Chondrocyte (in vitro differentiated cells): ENCODE measurements at regions not wholly inside any gene's neighbourhood (a gene's known extent, or its start where the extent isn't known, plus 50 kb on each side); places are given as distances from the start of the nearest gene placed in this dataset.

Experiments used
- DNase-seq: peaks from one replicate; pipeline ENCODE4 v3.0.0; 2021; ENCODE audit warnings: mixed read lengths, low spot score
- H3K27ac Mint-ChIP-seq: one replicate; pipeline ENCODE4 v1.8.0; 2021; ENCODE audit warnings: mild to moderate bottlenecking, moderate library complexity, mixed read lengths; ENCODE audit not compliant: unreplicated experiment
- H3K27me3 Mint-ChIP-seq: 2 replicates; pipeline ENCODE4 v1.8.0; 2021; ENCODE audit warnings: low read depth, mixed read lengths
- H3K36me3 Mint-ChIP-seq: 2 replicates; pipeline ENCODE4 v1.8.0; 2021; ENCODE audit warnings: low read depth, mixed read lengths
- H3K4me1 Mint-ChIP-seq: 2 replicates; pipeline ENCODE4 v1.8.0; 2021; ENCODE audit warnings: low read depth, mild to moderate bottlenecking, mixed read lengths
- H3K4me3 Mint-ChIP-seq: one replicate; pipeline ENCODE4 v1.8.0; 2021; ENCODE audit warnings: mild to moderate bottlenecking, moderate library complexity, mixed read lengths; ENCODE audit not compliant: unreplicated experiment
- H3K9me3 Mint-ChIP-seq: 2 replicates; pipeline ENCODE4 v1.8.0; 2021; ENCODE audit warnings: low read depth, mixed read lengths
- TF ChIP-seq, protein P1 (sequence below): fragments of 200-600 bp; sonication (generic); IDR thresholded peaks from 2 replicates; pipeline ENCODE4 v1.5.0; 2021; ENCODE audit warnings: antibody characterized with exemption, mild to moderate bottlenecking, moderate library complexity

DNA sequence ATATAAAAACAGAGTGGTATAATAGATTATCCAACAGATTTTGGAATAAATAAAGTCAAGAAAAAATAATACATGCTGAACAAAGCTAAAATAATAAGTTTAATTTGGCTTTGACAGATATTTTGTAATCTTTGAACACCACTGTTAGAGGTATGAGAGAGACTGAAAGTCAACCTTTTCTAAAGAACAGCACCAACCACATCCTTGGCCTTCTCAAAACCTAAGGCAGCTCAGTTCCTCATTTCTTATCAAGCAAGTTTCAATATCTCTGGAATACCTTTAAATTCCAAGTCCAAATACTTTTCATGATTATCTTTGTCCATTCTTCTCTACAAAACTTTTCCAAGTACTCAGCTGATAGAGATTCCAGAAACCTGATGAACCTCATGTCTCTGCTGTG, 1603.8 kb downstream of the CDH8 start:
- Mint-ChIP-seq H3K36me3 (no peaks in the 10 kb centered on the region), H3K9me3 (peaks cover under 1% of the 10 kb centered on the region)

DNA sequence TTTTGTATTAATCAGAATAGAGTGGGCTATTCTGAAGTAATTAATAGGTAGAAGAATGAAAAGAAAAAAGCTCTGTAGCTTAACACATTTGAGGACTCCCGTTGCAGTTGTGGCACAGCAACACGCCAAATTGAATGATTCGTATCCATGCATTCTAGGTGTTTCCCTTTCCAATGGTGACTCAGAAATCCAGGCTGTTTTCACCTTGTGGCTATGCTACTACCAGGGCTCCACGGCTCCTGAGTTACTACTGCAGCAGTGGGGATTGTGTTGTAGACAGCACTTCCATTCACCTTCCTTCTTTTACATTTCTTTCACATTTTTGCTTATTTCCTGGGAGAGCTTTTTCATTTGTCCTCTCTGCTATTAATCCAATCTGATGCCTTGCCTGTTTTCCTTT, 1616.4 kb downstream of the CDH8 start:
- Mint-ChIP-seq H3K4me3 (no peak overlapping the region), H3K27ac (no peak overlapping the region), H3K4me1 (no peaks in the 10 kb centered on the region), H3K9me3 (peaks cover 5% of the 10 kb centered on the region), H3K36me3 (no peaks in the 10 kb centered on the region), H3K27me3 (peaks cover 2% of the 10 kb centered on the region)
- DNase-seq = no peak
- TF ChIP-seq, protein P1, sequence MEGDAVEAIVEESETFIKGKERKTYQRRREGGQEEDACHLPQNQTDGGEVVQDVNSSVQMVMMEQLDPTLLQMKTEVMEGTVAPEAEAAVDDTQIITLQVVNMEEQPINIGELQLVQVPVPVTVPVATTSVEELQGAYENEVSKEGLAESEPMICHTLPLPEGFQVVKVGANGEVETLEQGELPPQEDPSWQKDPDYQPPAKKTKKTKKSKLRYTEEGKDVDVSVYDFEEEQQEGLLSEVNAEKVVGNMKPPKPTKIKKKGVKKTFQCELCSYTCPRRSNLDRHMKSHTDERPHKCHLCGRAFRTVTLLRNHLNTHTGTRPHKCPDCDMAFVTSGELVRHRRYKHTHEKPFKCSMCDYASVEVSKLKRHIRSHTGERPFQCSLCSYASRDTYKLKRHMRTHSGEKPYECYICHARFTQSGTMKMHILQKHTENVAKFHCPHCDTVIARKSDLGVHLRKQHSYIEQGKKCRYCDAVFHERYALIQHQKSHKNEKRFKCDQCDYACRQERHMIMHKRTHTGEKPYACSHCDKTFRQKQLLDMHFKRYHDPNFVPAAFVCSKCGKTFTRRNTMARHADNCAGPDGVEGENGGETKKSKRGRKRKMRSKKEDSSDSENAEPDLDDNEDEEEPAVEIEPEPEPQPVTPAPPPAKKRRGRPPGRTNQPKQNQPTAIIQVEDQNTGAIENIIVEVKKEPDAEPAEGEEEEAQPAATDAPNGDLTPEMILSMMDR = no peak

More for the DNA sequence above, 1603.8 kb downstream of the CDH8 start:
- Mint-ChIP-seq H3K4me1 (no peaks in the 10 kb centered on the region), H3K27me3 (no peaks in the 10 kb centered on the region), H3K4me3 (no peak overlapping the region), H3K27ac (no peak overlapping the region)
- TF ChIP-seq, protein P1 = no peak
- DNase-seq = no peak

DNA sequence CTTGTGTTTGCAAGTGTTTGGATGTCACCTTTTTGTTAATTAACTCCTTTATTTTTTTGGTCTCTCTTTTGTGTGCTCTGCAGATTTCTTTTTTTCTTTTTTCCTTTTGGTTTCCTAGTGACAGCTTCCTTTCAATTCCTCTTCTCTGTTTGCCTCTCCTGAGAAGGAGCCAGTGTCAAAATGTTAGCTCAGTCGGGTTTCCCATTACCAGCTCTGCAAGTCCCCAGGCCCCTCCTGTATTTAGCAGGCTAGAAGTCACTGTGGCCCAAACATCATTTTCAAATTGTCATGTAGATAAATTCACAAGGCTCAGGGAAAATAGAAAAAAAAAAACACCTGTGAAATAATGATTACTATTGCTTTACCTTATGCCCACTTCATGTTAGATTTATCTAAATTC, 1621.6 kb downstream of the CDH8 start:
- Mint-ChIP-seq H3K9me3 (peaks cover 5% of the 10 kb centered on the region), H3K27ac (no peak overlapping the region), H3K4me3 (no peak overlapping the region), H3K36me3 (no peaks in the 10 kb centered on the region), H3K4me1 (no peaks in the 10 kb centered on the region), H3K27me3 (peaks cover 3% of the 10 kb centered on the region)
- DNase-seq = no peak
- TF ChIP-seq, protein P1 = no peak

DNA sequence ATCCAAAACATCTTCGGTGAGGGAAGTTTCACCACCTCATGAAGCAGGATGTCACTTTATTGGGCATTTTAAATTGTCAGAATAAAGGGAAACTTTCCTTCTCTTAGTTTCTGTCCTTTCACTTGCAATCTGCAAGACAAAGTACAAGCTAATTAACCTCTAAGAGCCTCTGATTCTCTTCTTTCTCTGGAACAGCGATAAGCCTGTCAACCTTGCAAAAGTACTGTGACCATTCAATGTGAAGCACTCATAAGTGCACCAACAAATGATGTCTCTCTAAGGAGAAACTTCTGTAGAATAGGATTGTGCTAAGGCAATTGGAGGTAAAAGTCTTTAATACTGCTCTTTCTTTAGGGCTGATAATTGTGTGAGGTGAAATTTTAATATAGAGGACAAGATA, 1622.3 kb downstream of the CDH8 start:
- H3K4me3 Mint-ChIP-seq = no peak overlapping the region

DNA sequence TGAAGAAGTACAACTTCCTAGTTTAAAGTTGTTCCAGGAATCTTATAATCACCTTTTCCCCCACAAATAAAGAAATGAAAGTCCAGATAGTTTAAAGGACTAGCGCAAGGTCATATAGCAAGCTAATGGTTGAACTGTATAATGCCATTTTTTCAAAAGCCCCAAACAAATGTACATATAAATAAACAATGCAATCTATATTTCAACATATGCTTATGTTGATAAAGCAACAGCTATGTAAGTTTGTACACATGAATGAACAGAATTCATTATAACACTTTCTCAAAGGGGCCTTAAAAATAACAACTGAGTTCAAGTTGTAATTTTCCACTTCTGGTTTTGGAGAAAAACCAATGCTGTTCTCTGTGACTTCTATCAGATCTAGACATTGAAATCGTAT, 1628.6 kb downstream of the CDH8 start:
- Mint-ChIP-seq H3K27ac (no peak overlapping the region), H3K27me3 (peaks cover 3% of the 10 kb centered on the region), H3K4me3 (no peak overlapping the region), H3K36me3 (no peaks in the 10 kb centered on the region), H3K9me3 (no peaks in the 10 kb centered on the region), H3K4me1 (no peaks in the 10 kb centered on the region)
- TF ChIP-seq, protein P1 = no peak
- DNase-seq = no peak

More for the DNA sequence above, 1622.3 kb downstream of the CDH8 start:
- no peak for DNase-seq
- TF ChIP-seq, protein P1 = no peak
- no peaks in the 10 kb centered on the region for H3K4me1 Mint-ChIP-seq
- peaks cover 5% of the 10 kb centered on the region for H3K9me3 Mint-ChIP-seq
- H3K27ac Mint-ChIP-seq = no peak overlapping the region
- H3K36me3 Mint-ChIP-seq = no peaks in the 10 kb centered on the region
- peaks cover 3% of the 10 kb centered on the region for H3K27me3 Mint-ChIP-seq
